HG03565 (cell line): ENCODE measurements at regions not wholly inside any gene's neighbourhood (a gene's known extent, or its start where the extent isn't known, plus 50 kb on each side); places are given as distances from the start of the nearest gene placed in this dataset.

Source experiments
- ATAC-seq: cut with Tn5 transposase; IDR thresholded peaks from one replicate; pipeline ENCODE4 v1.9.1; 2021; ENCODE audit warnings: mild to moderate bottlenecking, moderate library complexity; ENCODE audit not compliant: unreplicated experiment

GRCh38 chr13:39232401-39232980 is 194.2 kb downstream of the NHLRC3 start:
- no peak for ATAC-seq

GRCh38 chr13:39232999-39233398 is 194.7 kb downstream of the NHLRC3 start:
- ATAC-seq = no peak

GRCh38 chr13:39233519-39233918 is 195.3 kb downstream of the NHLRC3 start:
- no peak for ATAC-seq

GRCh38 chr13:39244561-39245230 is 206.4 kb downstream of the NHLRC3 start:
- no peak for ATAC-seq

- ATAC-seq = no peak
Measured at GRCh38 chr13:39245688-39246087, 207.4 kb downstream of the NHLRC3 start.

- ATAC-seq = no peak
Measured at GRCh38 chr13:39249982-39250381, 211.7 kb downstream of the NHLRC3 start.

- ATAC-seq = no peak
Measured at GRCh38 chr13:39250440-39250839, 212.2 kb downstream of the NHLRC3 start.

GRCh38 chr13:39251340-39251739 is 213.1 kb downstream of the NHLRC3 start:
- no peak for ATAC-seq

- ATAC-seq = no peak
Measured at GRCh38 chr13:39253774-39254173, 215.5 kb downstream of the NHLRC3 start.

GRCh38 chr13:39254601-39255000 is 216.3 kb downstream of the NHLRC3 start:
- no peak for ATAC-seq

- ATAC-seq = no peak
Measured at GRCh38 chr13:39257642-39258041, 219.4 kb downstream of the NHLRC3 start.

GRCh38 chr13:39259371-39260140 is 221.3 kb downstream of the NHLRC3 start:
- ATAC-seq = no peak

- peak; percentile 55 for ATAC-seq
Measured at GRCh38 chr13:39263033-39263432, 224.8 kb downstream of the NHLRC3 start.

GRCh38 chr13:39263531-39263930 is 225.3 kb downstream of the NHLRC3 start:
- ATAC-seq = no peak

GRCh38 chr13:39266426-39266825 is 228.2 kb downstream of the NHLRC3 start:
- no peak for ATAC-seq

GRCh38 chr13:39268398-39268797 is 230.1 kb downstream of the NHLRC3 start:
- no peak for ATAC-seq

- ATAC-seq = no peak
Measured at GRCh38 chr13:39269004-39269403, 230.7 kb downstream of the NHLRC3 start.

- no peak for ATAC-seq
Measured at GRCh38 chr13:39269411-39269810, 231.2 kb downstream of the NHLRC3 start.

- ATAC-seq = no peak
Measured at GRCh38 chr13:39272994-39273393, 234.7 kb downstream of the NHLRC3 start.

GRCh38 chr13:39273953-39274738 is 235.9 kb downstream of the NHLRC3 start:
- ATAC-seq = no peak

GRCh38 chr13:39274739-39275325 is 236.6 kb downstream of the NHLRC3 start:
- ATAC-seq = no peak
